ENCODE measurements at regions not wholly inside any gene's neighbourhood (a gene's known extent, or its start where the extent isn't known, plus 50 kb on each side); places are given as distances from the start of the nearest gene placed in this dataset.

DNA sequence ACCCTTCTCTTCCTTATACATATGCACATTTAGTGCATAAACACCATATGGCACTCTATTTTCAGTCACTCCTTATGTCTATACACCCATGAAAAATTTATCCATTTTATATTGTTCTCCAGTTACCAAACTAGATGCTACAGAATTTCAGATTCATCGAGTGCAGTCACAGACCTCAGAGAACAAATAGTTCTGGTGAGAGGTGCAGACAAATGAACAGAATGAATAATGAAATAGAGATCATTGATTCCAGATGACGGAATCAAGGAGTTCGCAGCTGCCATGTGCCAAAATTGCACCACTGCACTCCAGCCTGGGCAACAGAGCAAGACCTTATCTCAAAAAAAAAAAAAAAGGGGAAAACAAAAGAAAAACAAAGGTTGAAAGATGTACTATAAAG is 214.8 kb upstream of the CEP162 start:
- H3K4me3 ChIP-seq (ENCODE audit: low read depth in 1 of 3, low read length in 3 of 3): no peak overlapping the region
- no peaks in the 10 kb centered on the region for H3K4me1 ChIP-seq (ENCODE audit: control insufficient read depth in 4 of 4, insufficient read depth in 4 of 4, low read length in 3 of 4)
- WGBS: 95% methylated on average over 3 of the region's 3 CpGs
- no peak for DNase-seq (ENCODE audit: low spot score)
- TF ChIP-seq FOXA1 (IDR thresholded peaks at IDR 0.05) (no peak), FOXA2 (IDR thresholded peaks at IDR 0.05) (no peak), NR2F2 (IDR thresholded peaks at IDR 0.05) (no peak), HNF4G (IDR thresholded peaks at IDR 0.05) (no peak), RAD21 (IDR thresholded peaks at IDR 0.05) (no peak), JUND (IDR thresholded peaks at IDR 0.05) (no peak), HNF4A (conservative IDR thresholded peaks at IDR 0.05) (no peak), YY1 (IDR thresholded peaks at IDR 0.05) (no peak), RXRA (IDR thresholded peaks at IDR 0.05) (no peak), GABPA (IDR thresholded peaks at IDR 0.05 in 1 of 2, conservative IDR thresholded peaks at IDR 0.05 in 1 of 2) (no peak), SP1 (IDR thresholded peaks at IDR 0.05) (no peak), EGR1 (IDR thresholded peaks at IDR 0.05; ENCODE audit: low read depth in 2 of 2) (no peak)
- TF ChIP-seq, protein P1, sequence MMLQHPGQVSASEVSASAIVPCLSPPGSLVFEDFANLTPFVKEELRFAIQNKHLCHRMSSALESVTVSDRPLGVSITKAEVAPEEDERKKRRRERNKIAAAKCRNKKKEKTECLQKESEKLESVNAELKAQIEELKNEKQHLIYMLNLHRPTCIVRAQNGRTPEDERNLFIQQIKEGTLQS (IDR thresholded peaks at IDR 0.05): no peak
- TF ChIP-seq, protein P2, sequence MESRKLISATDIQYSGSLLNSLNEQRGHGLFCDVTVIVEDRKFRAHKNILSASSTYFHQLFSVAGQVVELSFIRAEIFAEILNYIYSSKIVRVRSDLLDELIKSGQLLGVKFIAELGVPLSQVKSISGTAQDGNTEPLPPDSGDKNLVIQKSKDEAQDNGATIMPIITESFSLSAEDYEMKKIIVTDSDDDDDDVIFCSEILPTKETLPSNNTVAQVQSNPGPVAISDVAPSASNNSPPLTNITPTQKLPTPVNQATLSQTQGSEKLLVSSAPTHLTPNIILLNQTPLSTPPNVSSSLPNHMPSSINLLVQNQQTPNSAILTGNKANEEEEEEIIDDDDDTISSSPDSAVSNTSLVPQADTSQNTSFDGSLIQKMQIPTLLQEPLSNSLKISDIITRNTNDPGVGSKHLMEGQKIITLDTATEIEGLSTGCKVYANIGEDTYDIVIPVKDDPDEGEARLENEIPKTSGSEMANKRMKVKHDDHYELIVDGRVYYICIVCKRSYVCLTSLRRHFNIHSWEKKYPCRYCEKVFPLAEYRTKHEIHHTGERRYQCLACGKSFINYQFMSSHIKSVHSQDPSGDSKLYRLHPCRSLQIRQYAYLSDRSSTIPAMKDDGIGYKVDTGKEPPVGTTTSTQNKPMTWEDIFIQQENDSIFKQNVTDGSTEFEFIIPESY (IDR thresholded peaks at IDR 0.05): no peak
- TF ChIP-seq, protein P3, sequence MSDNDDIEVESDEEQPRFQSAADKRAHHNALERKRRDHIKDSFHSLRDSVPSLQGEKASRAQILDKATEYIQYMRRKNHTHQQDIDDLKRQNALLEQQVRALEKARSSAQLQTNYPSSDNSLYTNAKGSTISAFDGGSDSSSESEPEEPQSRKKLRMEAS (IDR thresholded peaks at IDR 0.05): no peak
- TF ChIP-seq, protein P4, sequence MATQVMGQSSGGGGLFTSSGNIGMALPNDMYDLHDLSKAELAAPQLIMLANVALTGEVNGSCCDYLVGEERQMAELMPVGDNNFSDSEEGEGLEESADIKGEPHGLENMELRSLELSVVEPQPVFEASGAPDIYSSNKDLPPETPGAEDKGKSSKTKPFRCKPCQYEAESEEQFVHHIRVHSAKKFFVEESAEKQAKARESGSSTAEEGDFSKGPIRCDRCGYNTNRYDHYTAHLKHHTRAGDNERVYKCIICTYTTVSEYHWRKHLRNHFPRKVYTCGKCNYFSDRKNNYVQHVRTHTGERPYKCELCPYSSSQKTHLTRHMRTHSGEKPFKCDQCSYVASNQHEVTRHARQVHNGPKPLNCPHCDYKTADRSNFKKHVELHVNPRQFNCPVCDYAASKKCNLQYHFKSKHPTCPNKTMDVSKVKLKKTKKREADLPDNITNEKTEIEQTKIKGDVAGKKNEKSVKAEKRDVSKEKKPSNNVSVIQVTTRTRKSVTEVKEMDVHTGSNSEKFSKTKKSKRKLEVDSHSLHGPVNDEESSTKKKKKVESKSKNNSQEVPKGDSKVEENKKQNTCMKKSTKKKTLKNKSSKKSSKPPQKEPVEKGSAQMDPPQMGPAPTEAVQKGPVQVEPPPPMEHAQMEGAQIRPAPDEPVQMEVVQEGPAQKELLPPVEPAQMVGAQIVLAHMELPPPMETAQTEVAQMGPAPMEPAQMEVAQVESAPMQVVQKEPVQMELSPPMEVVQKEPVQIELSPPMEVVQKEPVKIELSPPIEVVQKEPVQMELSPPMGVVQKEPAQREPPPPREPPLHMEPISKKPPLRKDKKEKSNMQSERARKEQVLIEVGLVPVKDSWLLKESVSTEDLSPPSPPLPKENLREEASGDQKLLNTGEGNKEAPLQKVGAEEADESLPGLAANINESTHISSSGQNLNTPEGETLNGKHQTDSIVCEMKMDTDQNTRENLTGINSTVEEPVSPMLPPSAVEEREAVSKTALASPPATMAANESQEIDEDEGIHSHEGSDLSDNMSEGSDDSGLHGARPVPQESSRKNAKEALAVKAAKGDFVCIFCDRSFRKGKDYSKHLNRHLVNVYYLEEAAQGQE (IDR thresholded peaks at IDR 0.05): no peak
- H3K27me3 ChIP-seq (ENCODE audit: control insufficient read depth in 4 of 4, insufficient read depth in 4 of 4, low read length in 3 of 4): no peaks in the 10 kb centered on the region
- no peaks in the 10 kb centered on the region for H3K9me3 ChIP-seq (ENCODE audit: control insufficient read depth in 4 of 4, low read length in 3 of 4)
- H3K36me3 ChIP-seq (ENCODE audit: control insufficient read depth in 4 of 4, insufficient read depth in 3 of 4, low read depth in 1 of 4, low read length in 3 of 4): no peaks in the 10 kb centered on the region
- no peak overlapping the region for H3K9ac ChIP-seq (ENCODE audit: low read depth in 1 of 2, low read length in 2 of 2)
- H3K27ac ChIP-seq (ENCODE audit: low read depth in 1 of 2, low read length in 2 of 2): no peak overlapping the region

DNA sequence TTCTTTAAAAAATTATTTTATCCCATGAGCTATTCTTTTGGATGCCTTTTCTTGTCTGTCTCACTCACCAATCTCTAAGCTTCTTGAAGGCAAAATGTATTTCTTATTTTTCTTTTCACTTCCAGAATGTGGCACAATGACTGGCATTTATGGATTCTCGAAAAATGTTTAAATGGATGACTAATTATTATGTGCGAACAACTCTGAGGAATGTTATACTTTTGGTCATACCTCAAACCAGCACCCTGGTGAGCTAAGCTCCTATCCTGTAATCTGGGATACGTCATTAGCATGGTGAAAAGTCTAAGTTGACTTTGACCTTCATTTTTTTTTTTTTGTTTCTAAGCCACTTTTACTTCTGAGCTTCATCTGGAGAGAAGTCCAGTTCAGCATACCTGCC is 214.0 kb upstream of the CEP162 start:
- Histone ChIP-seq H3K4me3 (ENCODE audit: low read depth in 1 of 3, low read length in 3 of 3) (no peak overlapping the region), H3K9ac (ENCODE audit: low read depth in 1 of 2, low read length in 2 of 2) (no peak overlapping the region), H3K4me1 (ENCODE audit: control insufficient read depth in 4 of 4, insufficient read depth in 4 of 4, low read length in 3 of 4) (no peaks in the 10 kb centered on the region), H3K36me3 (ENCODE audit: control insufficient read depth in 4 of 4, insufficient read depth in 3 of 4, low read depth in 1 of 4, low read length in 3 of 4) (no peaks in the 10 kb centered on the region), H3K27me3 (ENCODE audit: control insufficient read depth in 4 of 4, insufficient read depth in 4 of 4, low read length in 3 of 4) (no peaks in the 10 kb centered on the region), H3K27ac (ENCODE audit: low read depth in 1 of 2, low read length in 2 of 2) (no peak overlapping the region), H3K9me3 (ENCODE audit: control insufficient read depth in 4 of 4, low read length in 3 of 4) (no peaks in the 10 kb centered on the region)
- DNase-seq (ENCODE audit: low spot score): no peak
- WGBS: 86% methylated on average over 3 of the region's 3 CpGs
- TF ChIP-seq EGR1 (IDR thresholded peaks at IDR 0.05; ENCODE audit: low read depth in 2 of 2): no peak
- TF ChIP-seq, protein P1 (IDR thresholded peaks at IDR 0.05): no peak
- TF ChIP-seq NR2F2 (IDR thresholded peaks at IDR 0.05): no peak
- no peak for TF ChIP-seq RXRA (IDR thresholded peaks at IDR 0.05)
- TF ChIP-seq SP1 (IDR thresholded peaks at IDR 0.05): no peak
- TF ChIP-seq, protein P4 (IDR thresholded peaks at IDR 0.05): no peak
- no peak for TF ChIP-seq FOXA2 (IDR thresholded peaks at IDR 0.05)
- TF ChIP-seq, protein P5, sequence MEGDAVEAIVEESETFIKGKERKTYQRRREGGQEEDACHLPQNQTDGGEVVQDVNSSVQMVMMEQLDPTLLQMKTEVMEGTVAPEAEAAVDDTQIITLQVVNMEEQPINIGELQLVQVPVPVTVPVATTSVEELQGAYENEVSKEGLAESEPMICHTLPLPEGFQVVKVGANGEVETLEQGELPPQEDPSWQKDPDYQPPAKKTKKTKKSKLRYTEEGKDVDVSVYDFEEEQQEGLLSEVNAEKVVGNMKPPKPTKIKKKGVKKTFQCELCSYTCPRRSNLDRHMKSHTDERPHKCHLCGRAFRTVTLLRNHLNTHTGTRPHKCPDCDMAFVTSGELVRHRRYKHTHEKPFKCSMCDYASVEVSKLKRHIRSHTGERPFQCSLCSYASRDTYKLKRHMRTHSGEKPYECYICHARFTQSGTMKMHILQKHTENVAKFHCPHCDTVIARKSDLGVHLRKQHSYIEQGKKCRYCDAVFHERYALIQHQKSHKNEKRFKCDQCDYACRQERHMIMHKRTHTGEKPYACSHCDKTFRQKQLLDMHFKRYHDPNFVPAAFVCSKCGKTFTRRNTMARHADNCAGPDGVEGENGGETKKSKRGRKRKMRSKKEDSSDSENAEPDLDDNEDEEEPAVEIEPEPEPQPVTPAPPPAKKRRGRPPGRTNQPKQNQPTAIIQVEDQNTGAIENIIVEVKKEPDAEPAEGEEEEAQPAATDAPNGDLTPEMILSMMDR (IDR thresholded peaks at IDR 0.05; ENCODE audit: low read depth, low read length, missing input control): no peak
- TF ChIP-seq TAF1 (conservative IDR thresholded peaks at IDR 0.05): no peak
- TF ChIP-seq, protein P2 (IDR thresholded peaks at IDR 0.05): no peak
- TF ChIP-seq HNF4A (conservative IDR thresholded peaks at IDR 0.05): no peak
- no peak for TF ChIP-seq YY1 (IDR thresholded peaks at IDR 0.05)

All from liver (tissue), 8 donors.